ENCODE measurements at regions not wholly inside any gene's neighbourhood (a gene's known extent, or its start where the extent isn't known, plus 50 kb on each side); places are given as distances from the start of the nearest gene placed in this dataset.

- Histone ChIP-seq H3K4me1 (ENCODE audit: control insufficient read depth in 2 of 2, insufficient read depth in 2 of 2, low read length in 1 of 2) (no peaks in the 10 kb centered on the region), H3K27ac (ENCODE audit: low read depth in 2 of 2, low read length in 1 of 2) (no peak overlapping the region)
- 95 to 96% methylated on average over 3 of the region's 3 CpGs for WGBS, 2 donors
These were observed 154.7 kb downstream of the QPCT start for GRCh38 chr2:37499113-37499512.

GRCh38 chr2:37500031-37500430 lies 155.6 kb downstream of the QPCT start:
- Histone ChIP-seq H3K27ac (ENCODE audit: low read depth in 2 of 2, low read length in 1 of 2) (no peak overlapping the region), H3K36me3 (ENCODE audit: control insufficient read depth in 2 of 2, insufficient read depth in 2 of 2, low read length in 1 of 2) (no peaks in the 10 kb centered on the region), H3K27me3 (ENCODE audit: control insufficient read depth in 1 of 2, insufficient read depth in 2 of 2, low read length in 2 of 2) (peaks cover 2 to 3% of the 10 kb centered on the region in 2 donors), H3K4me1 (ENCODE audit: control insufficient read depth in 2 of 2, insufficient read depth in 2 of 2, low read length in 1 of 2) (no peaks in the 10 kb centered on the region), H3K9me3 (ENCODE audit: control insufficient read depth in 2 of 2, insufficient read depth in 1 of 2, low read depth in 1 of 2, low read length in 1 of 2) (no peaks in the 10 kb centered on the region), H3K4me3 (ENCODE audit: low read depth in 1 of 2, low read length in 2 of 2) (no peak overlapping the region)

More at GRCh38 chr2:37499113-37499512, 154.7 kb downstream of the QPCT start:
- Histone ChIP-seq H3K4me3 (ENCODE audit: low read depth in 1 of 2, low read length in 2 of 2) (no peak overlapping the region), H3K27me3 (ENCODE audit: control insufficient read depth in 1 of 2, insufficient read depth in 2 of 2, low read length in 2 of 2) (peaks cover 2 to 3% of the 10 kb centered on the region in 2 donors), H3K9me3 (ENCODE audit: control insufficient read depth in 2 of 2, insufficient read depth in 1 of 2, low read depth in 1 of 2, low read length in 1 of 2) (no peaks in the 10 kb centered on the region), H3K36me3 (ENCODE audit: control insufficient read depth in 2 of 2, insufficient read depth in 2 of 2, low read length in 1 of 2) (no peaks in the 10 kb centered on the region)

GRCh38 chr2:37501113-37501512 lies 156.7 kb downstream of the QPCT start:
- Histone ChIP-seq H3K36me3 (ENCODE audit: control insufficient read depth in 2 of 2, insufficient read depth in 2 of 2, low read length in 1 of 2) (no peaks in the 10 kb centered on the region), H3K4me1 (ENCODE audit: control insufficient read depth in 2 of 2, insufficient read depth in 2 of 2, low read length in 1 of 2) (no peaks in the 10 kb centered on the region), H3K27me3 (ENCODE audit: control insufficient read depth in 1 of 2, insufficient read depth in 2 of 2, low read length in 2 of 2) (peaks cover 2 to 3% of the 10 kb centered on the region in 2 donors), H3K27ac (ENCODE audit: low read depth in 2 of 2, low read length in 1 of 2) (no peak overlapping the region), H3K4me3 (ENCODE audit: low read depth in 1 of 2, low read length in 2 of 2) (no peak overlapping the region), H3K9me3 (ENCODE audit: control insufficient read depth in 2 of 2, insufficient read depth in 1 of 2, low read depth in 1 of 2, low read length in 1 of 2) (no peaks in the 10 kb centered on the region)
- 70 to 79% methylated on average over 2 of the region's 2 CpGs for WGBS, 2 donors

- Histone ChIP-seq H3K4me1 (ENCODE audit: control insufficient read depth in 2 of 2, insufficient read depth in 2 of 2, low read length in 1 of 2) (no peaks in the 10 kb centered on the region), H3K4me3 (ENCODE audit: low read depth in 1 of 2, low read length in 2 of 2) (no peak overlapping the region), H3K36me3 (ENCODE audit: control insufficient read depth in 2 of 2, insufficient read depth in 2 of 2, low read length in 1 of 2) (no peaks in the 10 kb centered on the region), H3K27ac (ENCODE audit: low read depth in 2 of 2, low read length in 1 of 2) (no peak overlapping the region), H3K27me3 (ENCODE audit: control insufficient read depth in 1 of 2, insufficient read depth in 2 of 2, low read length in 2 of 2) (peaks cover 0 to 2% of the 10 kb centered on the region in 2 donors), H3K9me3 (ENCODE audit: control insufficient read depth in 2 of 2, insufficient read depth in 1 of 2, low read depth in 1 of 2, low read length in 1 of 2) (no peaks in the 10 kb centered on the region)
- 51% methylated on average over 5 of the region's 5 CpGs for WGBS, 2 donors
These were observed 162.1 kb downstream of the QPCT start for GRCh38 chr2:37506407-37507050.

GRCh38 chr2:37507051-37507410 lies 162.6 kb downstream of the QPCT start:
- no peaks in the 10 kb centered on the region for H3K36me3 ChIP-seq (ENCODE audit: control insufficient read depth in 2 of 2, insufficient read depth in 2 of 2, low read length in 1 of 2)
- H3K9me3 ChIP-seq (ENCODE audit: control insufficient read depth in 2 of 2, insufficient read depth in 1 of 2, low read depth in 1 of 2, low read length in 1 of 2), result no peaks in the 10 kb centered on the region
- H3K4me1 ChIP-seq (ENCODE audit: control insufficient read depth in 2 of 2, insufficient read depth in 2 of 2, low read length in 1 of 2), result no peaks in the 10 kb centered on the region
- H3K4me3 ChIP-seq (ENCODE audit: low read depth in 1 of 2, low read length in 2 of 2), result no peak overlapping the region
- WGBS, 2 donors, result 67 to 82% methylated on average over 3 of the region's 3 CpGs
- no peak overlapping the region for H3K27ac ChIP-seq (ENCODE audit: low read depth in 2 of 2, low read length in 1 of 2)
- peaks cover 0 to 2% of the 10 kb centered on the region in 2 donors for H3K27me3 ChIP-seq (ENCODE audit: control insufficient read depth in 1 of 2, insufficient read depth in 2 of 2, low read length in 2 of 2)

- Histone ChIP-seq H3K4me1 (ENCODE audit: control insufficient read depth in 2 of 2, insufficient read depth in 2 of 2, low read length in 1 of 2) (no peaks in the 10 kb centered on the region), H3K4me3 (ENCODE audit: low read depth in 1 of 2, low read length in 2 of 2) (no peak overlapping the region), H3K36me3 (ENCODE audit: control insufficient read depth in 2 of 2, insufficient read depth in 2 of 2, low read length in 1 of 2) (no peaks in the 10 kb centered on the region), H3K27me3 (ENCODE audit: control insufficient read depth in 1 of 2, insufficient read depth in 2 of 2, low read length in 2 of 2) (peaks cover 0 to 2% of the 10 kb centered on the region in 2 donors), H3K27ac (ENCODE audit: low read depth in 2 of 2, low read length in 1 of 2) (no peak overlapping the region), H3K9me3 (ENCODE audit: control insufficient read depth in 2 of 2, insufficient read depth in 1 of 2, low read depth in 1 of 2, low read length in 1 of 2) (no peaks in the 10 kb centered on the region)
- 72 to 78% methylated on average over 6 of the region's 6 CpGs for WGBS, 2 donors
These were observed 163.3 kb downstream of the QPCT start for GRCh38 chr2:37507703-37508102.

- no peaks in the 10 kb centered on the region for H3K9me3 ChIP-seq (ENCODE audit: control insufficient read depth in 2 of 2, insufficient read depth in 1 of 2, low read depth in 1 of 2, low read length in 1 of 2)
- no peaks in the 10 kb centered on the region for H3K36me3 ChIP-seq (ENCODE audit: control insufficient read depth in 2 of 2, insufficient read depth in 2 of 2, low read length in 1 of 2)
- no peaks in the 10 kb centered on the region for H3K4me1 ChIP-seq (ENCODE audit: control insufficient read depth in 2 of 2, insufficient read depth in 2 of 2, low read length in 1 of 2)
- H3K4me3 ChIP-seq (ENCODE audit: low read depth in 1 of 2, low read length in 2 of 2), result no peak overlapping the region
- H3K27me3 ChIP-seq (ENCODE audit: control insufficient read depth in 1 of 2, insufficient read depth in 2 of 2, low read length in 2 of 2), result no peaks in the 10 kb centered on the region
- 81 to 91% methylated on average over 1 of the region's 1 CpG for WGBS, 2 donors
- no peak overlapping the region for H3K27ac ChIP-seq (ENCODE audit: low read depth in 2 of 2, low read length in 1 of 2)
These were observed 158.5 kb downstream of the CDC42EP3 start for GRCh38 chr2:37512971-37513370.

- 10 to 23% methylated on average over 5 of the region's 5 CpGs for whole genome bisulfite sequencing, 2 donors
- no peak overlapping the region for H3K4me3 ChIP-seq (ENCODE audit: low read depth in 1 of 2, low read length in 2 of 2)
- H3K27ac ChIP-seq (ENCODE audit: low read depth in 2 of 2, low read length in 1 of 2), result peak overlapping the region in 1 of 2 donors; percentile 22
- H3K36me3 ChIP-seq (ENCODE audit: control insufficient read depth in 2 of 2, insufficient read depth in 2 of 2, low read length in 1 of 2), result no peaks in the 10 kb centered on the region
- H3K27me3 ChIP-seq (ENCODE audit: control insufficient read depth in 1 of 2, insufficient read depth in 2 of 2, low read length in 2 of 2), result no peaks in the 10 kb centered on the region
- no peaks in the 10 kb centered on the region for H3K4me1 ChIP-seq (ENCODE audit: control insufficient read depth in 2 of 2, insufficient read depth in 2 of 2, low read length in 1 of 2)
- H3K9me3 ChIP-seq (ENCODE audit: control insufficient read depth in 2 of 2, insufficient read depth in 1 of 2, low read depth in 1 of 2, low read length in 1 of 2), result no peaks in the 10 kb centered on the region
These were observed 147.6 kb downstream of the CDC42EP3 start for GRCh38 chr2:37523814-37524362.

GRCh38 chr2:37526323-37526722 lies 145.1 kb downstream of the CDC42EP3 start:
- Histone ChIP-seq H3K9me3 (ENCODE audit: control insufficient read depth in 2 of 2, insufficient read depth in 1 of 2, low read depth in 1 of 2, low read length in 1 of 2) (no peaks in the 10 kb centered on the region), H3K4me3 (ENCODE audit: low read depth in 1 of 2, low read length in 2 of 2) (no peak overlapping the region), H3K27ac (ENCODE audit: low read depth in 2 of 2, low read length in 1 of 2) (no peak overlapping the region), H3K4me1 (ENCODE audit: control insufficient read depth in 2 of 2, insufficient read depth in 2 of 2, low read length in 1 of 2) (no peaks in the 10 kb centered on the region), H3K36me3 (ENCODE audit: control insufficient read depth in 2 of 2, insufficient read depth in 2 of 2, low read length in 1 of 2) (no peaks in the 10 kb centered on the region), H3K27me3 (ENCODE audit: control insufficient read depth in 1 of 2, insufficient read depth in 2 of 2, low read length in 2 of 2) (no peaks in the 10 kb centered on the region)
- 67 to 68% methylated on average over 4 of the region's 4 CpGs for WGBS, 2 donors

- no peak overlapping the region for H3K4me3 ChIP-seq (ENCODE audit: low read depth in 1 of 2, low read length in 2 of 2)
- H3K27ac ChIP-seq (ENCODE audit: low read depth in 2 of 2, low read length in 1 of 2), result no peak overlapping the region
- H3K4me1 ChIP-seq (ENCODE audit: control insufficient read depth in 2 of 2, insufficient read depth in 2 of 2, low read length in 1 of 2), result no peaks in the 10 kb centered on the region
- no peaks in the 10 kb centered on the region for H3K9me3 ChIP-seq (ENCODE audit: control insufficient read depth in 2 of 2, insufficient read depth in 1 of 2, low read depth in 1 of 2, low read length in 1 of 2)
- no peaks in the 10 kb centered on the region for H3K36me3 ChIP-seq (ENCODE audit: control insufficient read depth in 2 of 2, insufficient read depth in 2 of 2, low read length in 1 of 2)
- no peaks in the 10 kb centered on the region for H3K27me3 ChIP-seq (ENCODE audit: control insufficient read depth in 1 of 2, insufficient read depth in 2 of 2, low read length in 2 of 2)
These were observed 144.6 kb downstream of the CDC42EP3 start for GRCh38 chr2:37526856-37527255.

All from esophagus (tissue), 2 donors.